ENCODE measurements at regions not wholly inside any gene's neighbourhood (a gene's known extent, or its start where the extent isn't known, plus 50 kb on each side); places are given as distances from the start of the nearest gene placed in this dataset.
"Not testable (repeated sequence)": the region's sequence is repeated elsewhere in the genome, so short reads cannot be mapped to it uniquely, and the experiment has no call there.

GRCh38 chr13:62450759-62451158, 1035.1 kb upstream of the PCDH20 start:
- Histone ChIP-seq H2BK15ac (ENCODE audit: low read depth, low read length) (no peak overlapping the region), H2AK5ac (ENCODE audit: low read depth, low read length) (no peak overlapping the region), H3K4me3 (ENCODE audit: insufficient read depth, low read depth, low read length) (no peak overlapping the region), H3K9ac (ENCODE audit: low read depth, low read length) (no peak overlapping the region), H3K27me3 (ENCODE audit: control insufficient read depth, insufficient read depth, low read length) (no peaks in the 10 kb centered on the region), H4K8ac (ENCODE audit: low read depth in 2 of 2, low read length in 2 of 2) (no peak overlapping the region), H3K9me1 (ENCODE audit: insufficient read depth, low read length) (no peaks in the 10 kb centered on the region), H3K14ac (replicated peaks; ENCODE audit: low read depth, low read length) (no peak overlapping the region), H3K23ac (ENCODE audit: low read depth, low read length) (no peak overlapping the region), H4K91ac (ENCODE audit: insufficient read depth, low read depth, low read length) (no peak overlapping the region), H3K56ac (ENCODE audit: extremely low read depth, insufficient read depth, low read length) (no peak overlapping the region), H3K27ac (ENCODE audit: insufficient read depth, low read length) (no peak overlapping the region), H3K36me3 (ENCODE audit: control insufficient read depth, insufficient read depth, low read length) (no peaks in the 10 kb centered on the region), H2BK20ac (ENCODE audit: low read depth, low read length) (no peak overlapping the region), H4K20me1 (ENCODE audit: insufficient read depth, low read length) (no peaks in the 10 kb centered on the region), H2AK9ac (replicated peaks; ENCODE audit: low read depth, low read length, poor library complexity) (no peak overlapping the region), H3K18ac (ENCODE audit: low read depth, low read length) (no peak overlapping the region), H2BK5ac (ENCODE audit: low read depth, low read length, poor library complexity, severe bottlenecking) (no peak overlapping the region), H3K79me1 (ENCODE audit: low read depth in 1 of 2, low read length in 2 of 2) (no peaks in the 10 kb centered on the region), H3K4ac (ENCODE audit: low read depth, low read length) (no peak overlapping the region), H3K4me1 (ENCODE audit: control insufficient read depth, insufficient read depth, low read length) (no peaks in the 10 kb centered on the region), H3K9me3 (ENCODE audit: control insufficient read depth, insufficient read depth, low read length) (no peaks in the 10 kb centered on the region), H3K4me2 (ENCODE audit: low read depth, low read length) (no peak overlapping the region), H2BK120ac (ENCODE audit: low read depth, low read length) (no peak overlapping the region), H2AFZ (replicated peaks; ENCODE audit: low read length, poor library complexity) (no peak overlapping the region), H4K5ac (ENCODE audit: low read depth, low read length) (no peak overlapping the region)
- intact Hi-C loops (cut with micrococcal nuclease) (no loop called here), in situ Hi-C loops (cut with MboI; ENCODE audit: low sequenced_read_pairs) (no loop called here), dilution Hi-C loops (cut with HindIII; ENCODE audit: low sequenced_read_pairs, unreplicated experiment) (no loop called here)
- TF ChIP-seq RFX5 (IDR thresholded peaks at IDR 0.05; ENCODE audit: low read depth, low read length) (no peak), SMC3 (IDR thresholded peaks at IDR 0.05; ENCODE audit: low read depth, low read length) (no peak), FOS (IDR thresholded peaks at IDR 0.05; ENCODE audit: low read depth, low read length) (no peak), BHLHE40 (IDR thresholded peaks at IDR 0.05; ENCODE audit: low read depth, low read length) (no peak), NFE2L2 (IDR thresholded peaks at IDR 0.05; ENCODE audit: low read depth, low read length) (no peak), MAZ (IDR thresholded peaks at IDR 0.05; ENCODE audit: borderline replicate concordance, low read depth, low read length) (no peak), POLR2A (IDR thresholded peaks at IDR 0.05; ENCODE audit: low read depth, low read length) (no peak)
- TF ChIP-seq, protein P1, sequence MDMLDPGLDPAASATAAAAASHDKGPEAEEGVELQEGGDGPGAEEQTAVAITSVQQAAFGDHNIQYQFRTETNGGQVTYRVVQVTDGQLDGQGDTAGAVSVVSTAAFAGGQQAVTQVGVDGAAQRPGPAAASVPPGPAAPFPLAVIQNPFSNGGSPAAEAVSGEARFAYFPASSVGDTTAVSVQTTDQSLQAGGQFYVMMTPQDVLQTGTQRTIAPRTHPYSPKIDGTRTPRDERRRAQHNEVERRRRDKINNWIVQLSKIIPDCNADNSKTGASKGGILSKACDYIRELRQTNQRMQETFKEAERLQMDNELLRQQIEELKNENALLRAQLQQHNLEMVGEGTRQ (IDR thresholded peaks at IDR 0.05; ENCODE audit: low read depth, low read length): no peak
- ATAC-seq (ENCODE audit: low read depth) (no peak), DNase-seq (no peak)
- ChIA-PET CTCF (no interaction called here), POLR2A (ENCODE audit: unreplicated experiment) (no interaction called here)
- BruUV-seq (replicated peaks): no TSS peak
- 60% methylated on average over 1 of the region's 5 CpGs; no CpG with 5 or more reads in 1 of the 2 experiments for WGBS, 2 experiments (ENCODE audit: extremely low coverage in 2 of 2, insufficient read length in 1 of 2)

GRCh38 chr13:62447771-62448382, 1032.2 kb upstream of the PCDH20 start:
- in situ Hi-C loops (cut with MboI; ENCODE audit: low sequenced_read_pairs); H3K79me1 ChIP-seq (ENCODE audit: low read depth in 1 of 2, low read length in 2 of 2); H3K18ac ChIP-seq (ENCODE audit: low read depth, low read length); H3K4me1 ChIP-seq (ENCODE audit: control insufficient read depth, insufficient read depth, low read length); H2AK9ac ChIP-seq (replicated peaks; ENCODE audit: low read depth, low read length, poor library complexity); H3K4me2 ChIP-seq (ENCODE audit: low read depth, low read length); H3K27ac ChIP-seq (ENCODE audit: insufficient read depth, low read length); H3K14ac ChIP-seq (replicated peaks; ENCODE audit: low read depth, low read length); H3K23ac ChIP-seq (ENCODE audit: low read depth, low read length); H2AFZ ChIP-seq (replicated peaks; ENCODE audit: low read length, poor library complexity); intact Hi-C loops (cut with micrococcal nuclease); BruUV-seq (replicated peaks); H4K91ac ChIP-seq (ENCODE audit: insufficient read depth, low read depth, low read length); H2BK120ac ChIP-seq (ENCODE audit: low read depth, low read length); H4K5ac ChIP-seq (ENCODE audit: low read depth, low read length); CTCF ChIA-PET; H2BK5ac ChIP-seq (ENCODE audit: low read depth, low read length, poor library complexity, severe bottlenecking); H2AK5ac ChIP-seq (ENCODE audit: low read depth, low read length); H4K20me1 ChIP-seq (ENCODE audit: insufficient read depth, low read length); H2BK15ac ChIP-seq (ENCODE audit: low read depth, low read length); H3K9ac ChIP-seq (ENCODE audit: low read depth, low read length); H3K4me3 ChIP-seq (ENCODE audit: insufficient read depth, low read depth, low read length); H3K4ac ChIP-seq (ENCODE audit: low read depth, low read length); H4K8ac ChIP-seq (ENCODE audit: low read depth in 2 of 2, low read length in 2 of 2); H3K9me1 ChIP-seq (ENCODE audit: insufficient read depth, low read length); dilution Hi-C loops (cut with HindIII; ENCODE audit: low sequenced_read_pairs, unreplicated experiment); DNase-seq; ATAC-seq (ENCODE audit: low read depth); H3K56ac ChIP-seq (ENCODE audit: extremely low read depth, insufficient read depth, low read length); H3K9me3 ChIP-seq (ENCODE audit: control insufficient read depth, insufficient read depth, low read length); H3K36me3 ChIP-seq (ENCODE audit: control insufficient read depth, insufficient read depth, low read length); POLR2A ChIA-PET (ENCODE audit: unreplicated experiment); H2BK20ac ChIP-seq (ENCODE audit: low read depth, low read length); H3K27me3 ChIP-seq (ENCODE audit: control insufficient read depth, insufficient read depth, low read length): not testable (repeated sequence)
- 97% methylated on average over 16 of the region's 39 CpGs; no CpG with 5 or more reads in 1 of the 2 experiments for WGBS, 2 experiments (ENCODE audit: extremely low coverage in 2 of 2, insufficient read length in 1 of 2)
